Fibroblast of lung (primary cell): ENCODE measurements at regions not wholly inside any gene's neighbourhood (a gene's known extent, or its start where the extent isn't known, plus 50 kb on each side); places are given as distances from the start of the nearest gene placed in this dataset.

Experiments
- DNase-seq, 2 donors: peaks; one replicate each; pipeline versions ENCODE4 v3.0.0 to v3.0.0-alpha.2; 2010; ENCODE audit warnings: low read depth in 2 of 2
- H2AFZ ChIP-seq: 2 replicates; pipeline ENCODE4 v1.5.1; 2012; ENCODE audit warnings: low read length, control low read depth, inconsistent platforms
- H3K27ac ChIP-seq: 2 replicates; pipeline ENCODE4 v1.5.1; 2011; ENCODE audit warnings: low read length, control low read depth; ENCODE audit not compliant: insufficient read depth
- H3K27me3 ChIP-seq: 2 replicates; pipeline ENCODE4 v1.5.1; 2011; ENCODE audit warnings: mild to moderate bottlenecking, low read length; ENCODE audit not compliant: control insufficient read depth, insufficient read depth
- H3K36me3 ChIP-seq: 2 replicates; pipeline ENCODE4 v1.5.1; 2011; ENCODE audit warnings: low read length; ENCODE audit not compliant: control insufficient read depth, insufficient read depth
- H3K4me1 ChIP-seq: 2 replicates; pipeline ENCODE4 v1.5.1; 2011; ENCODE audit warnings: low read length; ENCODE audit not compliant: control insufficient read depth, insufficient read depth; ENCODE audit errors: extremely low read depth
- H3K4me2 ChIP-seq: 2 replicates; pipeline ENCODE4 v1.5.1; 2011; ENCODE audit warnings: low read length, control low read depth; ENCODE audit not compliant: insufficient read depth; ENCODE audit errors: extremely low read depth
- H3K4me3 ChIP-seq, 4 experiments: fragments of 200-600 bp in 1 of 4; sonication (generic) in 1 of 4; replicated peaks in 1 of 4; 2 replicates each; pipeline ENCODE4 v1.5.1; 2011 to 2016; ENCODE audit warnings: low read length in 4 of 4, low read depth in 3 of 4, mild to moderate bottlenecking in 3 of 4, control low read depth in 2 of 4, inconsistent platforms in 1 of 4, mixed read lengths in 1 of 4; ENCODE audit not compliant: insufficient read depth in 1 of 4; ENCODE audit errors: control extremely low read depth in 1 of 4
- H3K79me2 ChIP-seq: 2 replicates; pipeline ENCODE4 v1.5.1; 2012; ENCODE audit warnings: mild to moderate bottlenecking, low read length, inconsistent platforms; ENCODE audit not compliant: control insufficient read depth, insufficient read depth
- H3K9ac ChIP-seq: 2 replicates; pipeline ENCODE4 v1.5.1; 2011; ENCODE audit warnings: mild to moderate bottlenecking, low read length, control low read depth; ENCODE audit not compliant: insufficient read depth
- H3K9me3 ChIP-seq: 2 replicates; pipeline ENCODE4 v1.5.1; 2012; ENCODE audit warnings: low read depth, low read length; ENCODE audit not compliant: control insufficient read depth, insufficient read depth
- H4K20me1 ChIP-seq: 2 replicates; pipeline ENCODE4 v1.5.1; 2011; ENCODE audit warnings: low read length; ENCODE audit not compliant: control insufficient read depth, insufficient read depth; ENCODE audit errors: extremely low read depth
- CTCF ChIP-seq, 2 donors: IDR thresholded peaks in 1 of 2; conservative IDR thresholded peaks in 1 of 2; 1 replicate in 1 of 2; 2 replicates in 1 of 2; pipeline ENCODE4 v1.5.1; 2011 to 2012; ENCODE audit warnings: low read length in 2 of 2, control low read depth in 1 of 2, inconsistent platforms in 1 of 2, low read depth in 1 of 2, mild to moderate bottlenecking in 1 of 2
- EZH2 ChIP-seq: IDR thresholded peaks from 2 replicates; pipeline ENCODE4 v1.5.1; 2012; ENCODE audit warnings: low read length, control low read depth, mild to moderate bottlenecking; ENCODE audit errors: missing control alignments

GRCh38 chr16:76976756-76977155, 214.2 kb upstream of the MON1B start:
- no peak overlapping the region for H3K27ac ChIP-seq
- H3K4me3 ChIP-seq: no peak overlapping the region
- no peaks in the 10 kb centered on the region for H3K36me3 ChIP-seq
- DNase-seq: no peak
- H3K79me2 ChIP-seq: no peaks in the 10 kb centered on the region
- no peak overlapping the region for H3K4me2 ChIP-seq
- H3K27me3 ChIP-seq: no peaks in the 10 kb centered on the region
- no peak overlapping the region for H2AFZ ChIP-seq
- H3K9me3 ChIP-seq: no peaks in the 10 kb centered on the region
- no peak overlapping the region for H3K9ac ChIP-seq
- H4K20me1 ChIP-seq: no peaks in the 10 kb centered on the region
- TF ChIP-seq CTCF (conservative IDR thresholded peaks at IDR 0.05 in 1 of 2, IDR thresholded peaks at IDR 0.05 in 1 of 2; ENCODE audit: low read depth in 1 of 2, low read length in 2 of 2) (no peak), EZH2 (no peak)
- H3K4me1 ChIP-seq: no peaks in the 10 kb centered on the region

- no peak overlapping the region for H3K9ac ChIP-seq
- no peak overlapping the region for H2AFZ ChIP-seq
Observed at GRCh38 chr16:76984196-76984595, 206.8 kb upstream of the MON1B start.

GRCh38 chr16:76985392-76986045, 205.5 kb upstream of the MON1B start:
- no peak overlapping the region for H3K4me2 ChIP-seq
- DNase-seq: no peak
- no peaks in the 10 kb centered on the region for H3K9me3 ChIP-seq
- no peak overlapping the region for H3K4me3 ChIP-seq
- no peak overlapping the region for H2AFZ ChIP-seq
- TF ChIP-seq EZH2 (no peak), CTCF (conservative IDR thresholded peaks at IDR 0.05 in 1 of 2, IDR thresholded peaks at IDR 0.05 in 1 of 2; ENCODE audit: low read depth in 1 of 2, low read length in 2 of 2) (no peak)
- no peak overlapping the region for H3K9ac ChIP-seq
- H3K79me2 ChIP-seq: no peaks in the 10 kb centered on the region
- no peak overlapping the region for H3K27ac ChIP-seq
- H3K27me3 ChIP-seq: no peaks in the 10 kb centered on the region
- no peaks in the 10 kb centered on the region for H3K4me1 ChIP-seq
- no peaks in the 10 kb centered on the region for H3K36me3 ChIP-seq
- H4K20me1 ChIP-seq: no peaks in the 10 kb centered on the region

More at GRCh38 chr16:76984196-76984595, 206.8 kb upstream of the MON1B start:
- DNase-seq: no peak
- H3K27me3 ChIP-seq: no peaks in the 10 kb centered on the region
- H3K4me2 ChIP-seq: no peak overlapping the region
- no peaks in the 10 kb centered on the region for H3K79me2 ChIP-seq
- H4K20me1 ChIP-seq: no peaks in the 10 kb centered on the region
- no peak overlapping the region for H3K27ac ChIP-seq
- no peaks in the 10 kb centered on the region for H3K4me1 ChIP-seq
- TF ChIP-seq EZH2 (no peak), CTCF (conservative IDR thresholded peaks at IDR 0.05 in 1 of 2, IDR thresholded peaks at IDR 0.05 in 1 of 2; ENCODE audit: low read depth in 1 of 2, low read length in 2 of 2) (no peak)
- H3K36me3 ChIP-seq: no peaks in the 10 kb centered on the region
- H3K4me3 ChIP-seq: no peak overlapping the region
- no peaks in the 10 kb centered on the region for H3K9me3 ChIP-seq
